Mucosa of descending colon (tissue), 3 donors: ENCODE measurements at regions not wholly inside any gene's neighbourhood (a gene's known extent, or its start where the extent isn't known, plus 50 kb on each side); places are given as distances from the start of the nearest gene placed in this dataset.

Source experiments
- ATAC-seq: fragments of 200-7000 bp; cut with Tn5 transposase; one replicate; pipeline ENCODE4 v1.9.1; 2020; ENCODE audit warnings: mild to moderate bottlenecking, moderate library complexity
- DNase-seq, 3 donors: peaks; one replicate each; pipeline ENCODE4 v3.0.0-alpha.2; 2020
- H3K36me3 ChIP-seq: fragments of 200-600 bp; one replicate; pipeline ENCODE4 v1.8.0; 2021; ENCODE audit warnings: low read depth, mild to moderate bottlenecking
- H3K4me1 ChIP-seq: fragments of 200-600 bp; one replicate; pipeline ENCODE4 v1.8.0; 2021; ENCODE audit warnings: low read depth, mild to moderate bottlenecking
- H3K4me3 ChIP-seq: fragments of 200-600 bp; one replicate; pipeline ENCODE4 v1.8.0; 2021; ENCODE audit warnings: mild to moderate bottlenecking
- H3K9me3 ChIP-seq: fragments of 200-600 bp; one replicate; pipeline ENCODE4 v1.8.0; 2021; ENCODE audit warnings: mild to moderate bottlenecking
- intact Hi-C, 2 donors: fragments of 100-400 bp; cut with DNase I in 1 of 2; cut with micrococcal nuclease in 1 of 2; formaldehyde crosslinking; loops; one replicate each; pipeline versions ENCODE4 v1.11.0 to v1.11.1; 2022; cut with DNase I, micrococcal nuclease
- TF ChIP-seq, protein P1 (sequence below): fragments of 200-600 bp; IDR thresholded peaks from one replicate; pipeline ENCODE4 v1.8.0; 2022; ENCODE audit warnings: antibody characterized with exemption, mild to moderate bottlenecking
- donor health status: DM: no; HTN: no; CAD: no; lungs with moderate emphysema.
- donor health status: DM: no; HTN: no; CAD: no.
- donor health status: DM: no; HTN: yes; CAD: no.

DNA sequence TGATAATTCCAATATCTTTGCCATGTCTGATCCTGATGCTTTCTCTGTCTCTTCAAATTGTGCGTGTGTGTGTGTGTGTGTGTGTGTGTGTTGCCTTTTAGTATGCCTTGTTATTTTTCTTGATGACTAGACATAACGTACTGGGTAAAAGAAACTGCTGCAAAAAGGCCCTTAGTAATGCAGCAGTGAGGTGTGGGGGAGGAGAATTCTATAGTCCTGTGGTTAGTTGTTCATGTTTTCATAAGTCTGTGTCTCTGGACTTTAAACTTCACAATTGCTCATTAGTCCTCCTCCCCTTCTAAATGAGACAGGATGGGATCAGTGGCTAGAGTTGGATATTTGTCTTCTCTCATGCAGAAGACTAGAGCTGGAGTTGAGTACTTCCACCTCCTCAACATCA is 346.2 kb upstream of the IRX1 start:
- intact Hi-C loops: no loop called here
- H3K4me1 ChIP-seq: no peaks in the 10 kb centered on the region
- TF ChIP-seq, protein P1, sequence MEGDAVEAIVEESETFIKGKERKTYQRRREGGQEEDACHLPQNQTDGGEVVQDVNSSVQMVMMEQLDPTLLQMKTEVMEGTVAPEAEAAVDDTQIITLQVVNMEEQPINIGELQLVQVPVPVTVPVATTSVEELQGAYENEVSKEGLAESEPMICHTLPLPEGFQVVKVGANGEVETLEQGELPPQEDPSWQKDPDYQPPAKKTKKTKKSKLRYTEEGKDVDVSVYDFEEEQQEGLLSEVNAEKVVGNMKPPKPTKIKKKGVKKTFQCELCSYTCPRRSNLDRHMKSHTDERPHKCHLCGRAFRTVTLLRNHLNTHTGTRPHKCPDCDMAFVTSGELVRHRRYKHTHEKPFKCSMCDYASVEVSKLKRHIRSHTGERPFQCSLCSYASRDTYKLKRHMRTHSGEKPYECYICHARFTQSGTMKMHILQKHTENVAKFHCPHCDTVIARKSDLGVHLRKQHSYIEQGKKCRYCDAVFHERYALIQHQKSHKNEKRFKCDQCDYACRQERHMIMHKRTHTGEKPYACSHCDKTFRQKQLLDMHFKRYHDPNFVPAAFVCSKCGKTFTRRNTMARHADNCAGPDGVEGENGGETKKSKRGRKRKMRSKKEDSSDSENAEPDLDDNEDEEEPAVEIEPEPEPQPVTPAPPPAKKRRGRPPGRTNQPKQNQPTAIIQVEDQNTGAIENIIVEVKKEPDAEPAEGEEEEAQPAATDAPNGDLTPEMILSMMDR: no peak
- peaks cover 6% of the 10 kb centered on the region for H3K9me3 ChIP-seq
- no peak overlapping the region for H3K4me3 ChIP-seq
- ATAC-seq: no peak
- H3K36me3 ChIP-seq: no peaks in the 10 kb centered on the region
- no peak for DNase-seq

DNA sequence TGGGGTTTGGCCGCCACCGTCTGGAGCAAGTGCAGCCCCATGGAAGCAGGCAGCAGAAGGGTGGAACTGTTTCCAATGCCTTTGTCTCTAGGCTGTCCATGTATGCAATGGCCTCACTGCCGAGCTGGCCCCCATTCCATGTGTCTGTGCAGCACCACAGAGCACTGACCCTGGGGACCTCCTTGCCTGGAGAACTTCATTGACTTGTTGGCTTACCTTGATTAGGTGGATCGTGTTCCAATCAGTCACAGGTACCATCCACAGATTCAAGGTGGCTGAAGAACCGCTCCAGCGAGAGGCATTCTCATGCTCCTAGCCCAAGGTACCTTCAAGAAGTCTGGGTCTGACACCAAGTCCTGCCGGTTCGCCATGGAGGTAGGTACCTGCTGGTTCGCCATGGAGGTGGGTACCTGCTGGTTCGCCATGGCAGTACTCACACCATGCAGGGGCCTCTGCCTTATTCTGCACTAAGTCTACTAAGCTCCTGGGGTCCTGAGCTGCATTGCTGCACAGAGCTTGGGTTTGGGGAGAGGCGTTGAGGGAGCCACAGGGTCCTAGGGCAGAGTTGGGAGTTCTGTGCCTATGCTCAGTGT is 358.3 kb upstream of the IRX1 start:
- DNase-seq: no peak
- Histone ChIP-seq H3K9me3 (peaks cover 34% of the 10 kb centered on the region), H3K36me3 (no peaks in the 10 kb centered on the region), H3K4me3 (no peak overlapping the region), H3K4me1 (no peaks in the 10 kb centered on the region)
- no peak for ATAC-seq
- intact Hi-C loops: no loop called here
- TF ChIP-seq, protein P1: no peak

DNA sequence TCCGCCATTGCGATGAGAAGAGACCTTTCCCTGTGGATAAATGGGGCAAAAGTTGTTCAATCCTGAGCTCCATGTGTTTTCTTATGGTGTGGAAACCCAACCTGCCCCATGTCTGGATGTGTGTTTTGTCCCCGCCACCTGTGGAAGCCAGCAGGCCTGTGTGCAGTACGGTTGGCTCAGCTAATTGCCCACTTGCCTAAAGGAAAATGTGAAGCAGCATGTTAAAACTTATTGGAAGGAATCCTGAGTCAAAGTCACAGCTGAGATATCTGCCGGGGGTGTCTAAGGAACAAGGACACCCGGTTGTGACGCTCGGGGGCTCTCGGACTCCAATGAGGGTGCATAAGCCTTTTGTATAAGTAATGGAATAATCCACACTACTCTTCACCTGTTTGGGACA is 361.1 kb upstream of the IRX1 start:
- Histone ChIP-seq H3K4me3 (no peak overlapping the region), H3K36me3 (no peaks in the 10 kb centered on the region), H3K4me1 (no peaks in the 10 kb centered on the region), H3K9me3 (peaks cover 29% of the 10 kb centered on the region)
- intact Hi-C loops: no loop called here
- ATAC-seq (no peak), DNase-seq (no peak)
- TF ChIP-seq, protein P1: no peak

DNA sequence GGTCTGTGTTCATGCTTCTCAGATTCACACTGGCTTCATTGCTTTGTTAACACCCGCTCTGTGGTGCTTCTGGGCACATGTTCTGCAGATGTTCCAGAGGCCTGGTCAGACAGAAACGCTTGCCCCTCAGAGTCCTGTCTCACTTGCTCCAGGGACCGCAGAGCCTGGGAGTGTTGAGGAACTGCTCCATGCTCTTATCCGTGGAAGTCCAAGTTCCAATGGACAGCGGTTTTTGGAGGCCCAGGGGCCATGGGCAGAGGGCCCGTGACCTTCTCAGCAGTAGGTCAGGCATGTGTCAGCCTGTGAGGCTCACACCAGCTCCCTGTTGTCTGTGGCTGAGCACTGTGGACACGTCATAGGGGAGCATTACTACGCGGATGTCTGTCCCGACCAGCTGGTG is 364.7 kb upstream of the IRX1 start:
- ATAC-seq (no peak), DNase-seq (no peak)
- Histone ChIP-seq H3K36me3 (no peaks in the 10 kb centered on the region), H3K4me1 (no peaks in the 10 kb centered on the region), H3K4me3 (no peak overlapping the region), H3K9me3 (peaks cover 7% of the 10 kb centered on the region)
- TF ChIP-seq, protein P1: no peak
- intact Hi-C loops: no loop called here

DNA sequence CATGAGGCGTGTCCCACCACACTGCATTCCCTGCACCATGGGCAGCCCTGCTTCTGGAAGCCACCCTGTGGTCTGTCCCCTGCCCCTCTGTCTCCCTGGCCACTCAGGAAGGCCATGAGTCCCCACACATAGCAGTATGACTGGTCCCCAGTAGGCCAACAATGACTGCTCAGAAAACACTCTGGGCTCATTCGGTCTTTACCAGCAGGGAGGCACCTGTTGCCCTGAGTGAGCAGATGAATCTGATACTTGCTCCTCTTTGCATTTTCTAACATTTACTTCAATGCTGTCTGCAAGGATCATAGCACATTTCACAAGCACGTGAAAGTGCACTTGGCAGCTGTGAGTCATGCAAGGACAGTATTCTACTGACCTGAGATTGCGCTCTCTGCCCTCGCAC is 365.4 kb upstream of the IRX1 start:
- no peak overlapping the region for H3K4me3 ChIP-seq
- ATAC-seq: no peak
- H3K4me1 ChIP-seq: no peaks in the 10 kb centered on the region
- DNase-seq: no peak
- intact Hi-C loops: no loop called here
- TF ChIP-seq, protein P1: no peak
- peaks cover 2% of the 10 kb centered on the region for H3K9me3 ChIP-seq
- no peaks in the 10 kb centered on the region for H3K36me3 ChIP-seq
